ENCODE measurements at regions not wholly inside any gene's neighbourhood (a gene's known extent, or its start where the extent isn't known, plus 50 kb on each side); places are given as distances from the start of the nearest gene placed in this dataset.

DNA sequence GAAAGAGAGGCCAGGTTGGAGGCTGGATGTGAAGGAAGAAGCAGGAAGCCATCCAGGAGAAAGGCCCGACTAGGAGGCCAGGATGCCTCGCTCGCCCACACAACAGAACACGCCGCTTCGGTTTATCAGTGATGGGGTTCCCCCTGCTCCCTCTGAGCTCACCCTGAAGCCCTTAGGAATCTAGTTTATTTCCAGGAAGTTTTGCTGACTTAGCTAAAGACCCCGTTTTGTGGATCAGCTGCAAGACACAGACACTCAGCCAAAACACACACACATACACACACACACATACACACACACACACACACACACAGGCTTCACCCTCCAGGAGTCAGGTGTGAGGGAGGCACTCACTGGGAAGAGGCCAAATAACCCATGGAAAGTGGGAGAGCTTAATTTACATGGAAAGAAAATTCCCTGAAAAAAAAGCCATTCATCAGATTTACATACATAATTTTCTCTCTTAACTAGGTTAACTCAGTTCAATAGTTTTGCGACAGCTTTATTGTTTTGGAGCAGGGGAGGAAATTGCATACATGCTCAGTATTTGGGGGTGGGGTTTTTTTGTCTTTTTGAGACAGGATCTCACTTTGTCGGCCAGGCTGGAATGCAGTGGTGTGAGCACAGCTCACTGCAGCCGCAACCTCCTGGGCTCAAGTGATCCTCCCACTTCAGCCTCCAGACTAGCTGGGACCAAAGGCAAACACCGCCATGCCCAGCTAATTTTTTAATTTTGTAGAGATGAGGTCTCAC is 92.7 kb upstream of the HAND1 start:
- ATAC-seq (no peak), DNase-seq (ENCODE audit: low read depth, low spot score) (no peak)
- ChIA-PET CTCF (interaction anchor here (0.5 to 0.6 kb wide), 2 partner anchors 61 to 233 kb away, joined by 3 read pairs; no protein-coding TSS in a partner anchor), POLR2A (no interaction called here)
- Histone ChIP-seq H3K4me1 (ENCODE audit: control insufficient read depth, insufficient read depth, low read length) (0 out of 2 replicates have a peak, but pooled peaks cover 2% of the 10 kb centered on the region), H3K27me3 (ENCODE audit: control insufficient read depth, insufficient read depth, low read length) (no peaks in the 10 kb centered on the region; the same call in 1 of the 2 replicates), H3K9me3 (ENCODE audit: control insufficient read depth, insufficient read depth, low read depth, low read length) (no peaks in the 10 kb centered on the region), H3K36me3 (ENCODE audit: control insufficient read depth, insufficient read depth, low read length) (no peaks in the 10 kb centered on the region), H3K27ac (ENCODE audit: low read length) (no peak overlapping the region), H3K4me3 (ENCODE audit: low read depth in 2 of 2, low read length in 2 of 2) (no peak overlapping the region)
- intact Hi-C loops (cut with micrococcal nuclease; ENCODE audit: unreplicated experiment) (no loop called here), in situ Hi-C loops (cut with HindIII; ENCODE audit: low pct_unique_long_range_greater_than_20kb, low sequenced_read_pairs) (no loop called here)
- TF ChIP-seq TCF7L2 (IDR thresholded peaks at IDR 0.05; ENCODE audit: low read depth, low read length) (no peak), POLR2AphosphoS5 (IDR thresholded peaks at IDR 0.05; ENCODE audit: low read depth, low read length) (no peak), SIN3A (IDR thresholded peaks at IDR 0.05; ENCODE audit: borderline replicate concordance, insufficient read depth, low read depth, low read length) (no peak)
- TF ChIP-seq, protein P1, sequence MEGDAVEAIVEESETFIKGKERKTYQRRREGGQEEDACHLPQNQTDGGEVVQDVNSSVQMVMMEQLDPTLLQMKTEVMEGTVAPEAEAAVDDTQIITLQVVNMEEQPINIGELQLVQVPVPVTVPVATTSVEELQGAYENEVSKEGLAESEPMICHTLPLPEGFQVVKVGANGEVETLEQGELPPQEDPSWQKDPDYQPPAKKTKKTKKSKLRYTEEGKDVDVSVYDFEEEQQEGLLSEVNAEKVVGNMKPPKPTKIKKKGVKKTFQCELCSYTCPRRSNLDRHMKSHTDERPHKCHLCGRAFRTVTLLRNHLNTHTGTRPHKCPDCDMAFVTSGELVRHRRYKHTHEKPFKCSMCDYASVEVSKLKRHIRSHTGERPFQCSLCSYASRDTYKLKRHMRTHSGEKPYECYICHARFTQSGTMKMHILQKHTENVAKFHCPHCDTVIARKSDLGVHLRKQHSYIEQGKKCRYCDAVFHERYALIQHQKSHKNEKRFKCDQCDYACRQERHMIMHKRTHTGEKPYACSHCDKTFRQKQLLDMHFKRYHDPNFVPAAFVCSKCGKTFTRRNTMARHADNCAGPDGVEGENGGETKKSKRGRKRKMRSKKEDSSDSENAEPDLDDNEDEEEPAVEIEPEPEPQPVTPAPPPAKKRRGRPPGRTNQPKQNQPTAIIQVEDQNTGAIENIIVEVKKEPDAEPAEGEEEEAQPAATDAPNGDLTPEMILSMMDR (IDR thresholded peaks at IDR 0.05), result no peak
- TF ChIP-seq, protein P2, sequence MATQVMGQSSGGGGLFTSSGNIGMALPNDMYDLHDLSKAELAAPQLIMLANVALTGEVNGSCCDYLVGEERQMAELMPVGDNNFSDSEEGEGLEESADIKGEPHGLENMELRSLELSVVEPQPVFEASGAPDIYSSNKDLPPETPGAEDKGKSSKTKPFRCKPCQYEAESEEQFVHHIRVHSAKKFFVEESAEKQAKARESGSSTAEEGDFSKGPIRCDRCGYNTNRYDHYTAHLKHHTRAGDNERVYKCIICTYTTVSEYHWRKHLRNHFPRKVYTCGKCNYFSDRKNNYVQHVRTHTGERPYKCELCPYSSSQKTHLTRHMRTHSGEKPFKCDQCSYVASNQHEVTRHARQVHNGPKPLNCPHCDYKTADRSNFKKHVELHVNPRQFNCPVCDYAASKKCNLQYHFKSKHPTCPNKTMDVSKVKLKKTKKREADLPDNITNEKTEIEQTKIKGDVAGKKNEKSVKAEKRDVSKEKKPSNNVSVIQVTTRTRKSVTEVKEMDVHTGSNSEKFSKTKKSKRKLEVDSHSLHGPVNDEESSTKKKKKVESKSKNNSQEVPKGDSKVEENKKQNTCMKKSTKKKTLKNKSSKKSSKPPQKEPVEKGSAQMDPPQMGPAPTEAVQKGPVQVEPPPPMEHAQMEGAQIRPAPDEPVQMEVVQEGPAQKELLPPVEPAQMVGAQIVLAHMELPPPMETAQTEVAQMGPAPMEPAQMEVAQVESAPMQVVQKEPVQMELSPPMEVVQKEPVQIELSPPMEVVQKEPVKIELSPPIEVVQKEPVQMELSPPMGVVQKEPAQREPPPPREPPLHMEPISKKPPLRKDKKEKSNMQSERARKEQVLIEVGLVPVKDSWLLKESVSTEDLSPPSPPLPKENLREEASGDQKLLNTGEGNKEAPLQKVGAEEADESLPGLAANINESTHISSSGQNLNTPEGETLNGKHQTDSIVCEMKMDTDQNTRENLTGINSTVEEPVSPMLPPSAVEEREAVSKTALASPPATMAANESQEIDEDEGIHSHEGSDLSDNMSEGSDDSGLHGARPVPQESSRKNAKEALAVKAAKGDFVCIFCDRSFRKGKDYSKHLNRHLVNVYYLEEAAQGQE (IDR thresholded peaks at IDR 0.05; ENCODE audit: insufficient read depth in 1 of 2, low read depth in 2 of 2, low read length in 1 of 2), result no peak
- BruUV-seq (replicated peaks), result no TSS peak

DNA sequence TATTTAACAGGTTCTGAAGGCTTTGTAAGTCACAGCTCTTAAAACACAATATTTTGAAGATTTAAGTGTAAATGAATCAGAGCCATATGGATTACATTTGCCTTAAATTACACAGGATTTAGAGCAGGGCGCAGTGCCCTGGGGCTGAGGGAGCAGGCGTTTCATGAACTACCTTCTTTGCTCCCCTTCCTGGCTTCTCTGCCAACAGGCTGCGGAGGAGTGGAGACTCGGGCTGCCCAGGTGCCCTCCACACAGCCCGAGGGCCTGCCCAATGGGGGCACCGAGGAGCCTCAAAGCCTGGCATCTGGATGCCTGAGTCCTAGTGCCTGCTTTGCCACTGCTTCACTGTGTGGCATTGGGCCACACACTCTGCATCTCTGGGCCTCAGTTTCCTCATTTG is 90.6 kb upstream of the HAND1 start:
- intact Hi-C loops (cut with micrococcal nuclease; ENCODE audit: unreplicated experiment), result no loop called here
- Histone ChIP-seq H3K4me3 (ENCODE audit: low read depth in 2 of 2, low read length in 2 of 2) (no peak overlapping the region), H3K27ac (ENCODE audit: low read length) (no peak overlapping the region), H3K36me3 (ENCODE audit: control insufficient read depth, insufficient read depth, low read length) (no peaks in the 10 kb centered on the region), H3K9me3 (ENCODE audit: control insufficient read depth, insufficient read depth, low read depth, low read length) (no peaks in the 10 kb centered on the region), H3K4me1 (ENCODE audit: control insufficient read depth, insufficient read depth, low read length) (0 out of 2 replicates have a peak, but pooled peaks cover 2% of the 10 kb centered on the region), H3K27me3 (ENCODE audit: control insufficient read depth, insufficient read depth, low read length) (no peaks in the 10 kb centered on the region)
- in situ Hi-C loops (cut with HindIII; ENCODE audit: low pct_unique_long_range_greater_than_20kb, low sequenced_read_pairs), result no loop called here
- TF ChIP-seq, protein P2 (IDR thresholded peaks at IDR 0.05; ENCODE audit: insufficient read depth in 1 of 2, low read depth in 2 of 2, low read length in 1 of 2), result no peak
- TF ChIP-seq, protein P1 (IDR thresholded peaks at IDR 0.05), result no peak
- TF ChIP-seq POLR2AphosphoS5 (IDR thresholded peaks at IDR 0.05; ENCODE audit: low read depth, low read length), result no peak
- no peak for TF ChIP-seq TCF7L2 (IDR thresholded peaks at IDR 0.05; ENCODE audit: low read depth, low read length)
- no peak for TF ChIP-seq SIN3A (IDR thresholded peaks at IDR 0.05; ENCODE audit: borderline replicate concordance, insufficient read depth, low read depth, low read length)
- BruUV-seq (replicated peaks), result no TSS peak
- ChIA-PET CTCF (no interaction called here), POLR2A (no interaction called here)
- ATAC-seq (no peak), DNase-seq (ENCODE audit: low read depth, low spot score) (no peak)
